Stimulated activated CD8-positive, alpha-beta memory T cell treated with anti-CD3 and anti-CD28 coated beads, Interleukin-7, amount 100 ng/mL, for 4 hours (primary cell): ENCODE measurements at regions not wholly inside any gene's neighbourhood (a gene's known extent, or its start where the extent isn't known, plus 50 kb on each side); places are given as distances from the start of the nearest gene placed in this dataset.

Experiments
- DNase-seq, 2 donors: peaks; one replicate each; pipeline ENCODE4 v3.0.0-alpha.2; 2020; ENCODE audit warnings: low read depth in 2 of 2

DNA sequence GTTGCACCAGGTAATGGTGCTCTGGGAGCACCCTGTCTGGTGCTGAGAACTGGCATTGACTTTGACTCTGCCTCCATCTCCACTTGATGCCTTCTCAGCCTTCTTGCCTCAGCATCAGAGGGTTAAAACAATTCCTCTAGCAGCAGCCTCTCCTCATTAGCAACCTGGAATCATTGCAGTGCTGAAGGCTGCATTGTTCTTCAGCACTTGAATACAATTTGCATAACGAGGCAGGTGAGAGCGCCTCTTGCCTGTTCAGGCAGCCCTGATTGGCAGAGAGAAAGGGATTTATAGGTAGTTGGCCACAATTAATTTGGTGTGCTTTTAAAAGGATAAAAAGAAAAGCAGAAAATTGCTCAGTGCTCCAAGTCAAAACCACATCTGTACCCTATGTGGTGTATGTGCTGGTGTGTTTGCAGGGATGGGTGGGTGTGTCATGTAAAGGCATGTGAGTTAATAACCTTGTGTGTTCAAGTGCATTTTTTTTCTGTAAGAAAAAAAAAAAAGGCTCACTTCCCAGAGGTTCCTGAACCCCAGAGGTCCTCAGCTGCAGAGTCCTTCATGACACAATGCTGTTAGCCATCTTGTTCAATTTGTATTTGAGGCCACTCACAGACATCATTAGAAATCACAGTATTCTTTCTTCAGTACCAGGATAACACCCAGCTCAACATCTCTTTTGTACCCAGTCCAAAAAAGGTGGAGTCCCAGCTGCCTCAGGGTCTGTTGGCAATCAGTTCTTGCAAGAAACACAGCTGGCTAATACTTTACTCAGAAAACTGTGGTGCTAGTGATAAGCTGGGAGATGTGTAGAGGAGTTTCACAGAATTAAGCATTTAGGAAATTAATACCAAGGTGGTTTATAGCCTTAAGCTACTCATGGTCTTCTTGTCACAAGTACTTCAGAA lies 385.6 kb downstream of the GRIN2B start:
- no peak for DNase-seq

DNA sequence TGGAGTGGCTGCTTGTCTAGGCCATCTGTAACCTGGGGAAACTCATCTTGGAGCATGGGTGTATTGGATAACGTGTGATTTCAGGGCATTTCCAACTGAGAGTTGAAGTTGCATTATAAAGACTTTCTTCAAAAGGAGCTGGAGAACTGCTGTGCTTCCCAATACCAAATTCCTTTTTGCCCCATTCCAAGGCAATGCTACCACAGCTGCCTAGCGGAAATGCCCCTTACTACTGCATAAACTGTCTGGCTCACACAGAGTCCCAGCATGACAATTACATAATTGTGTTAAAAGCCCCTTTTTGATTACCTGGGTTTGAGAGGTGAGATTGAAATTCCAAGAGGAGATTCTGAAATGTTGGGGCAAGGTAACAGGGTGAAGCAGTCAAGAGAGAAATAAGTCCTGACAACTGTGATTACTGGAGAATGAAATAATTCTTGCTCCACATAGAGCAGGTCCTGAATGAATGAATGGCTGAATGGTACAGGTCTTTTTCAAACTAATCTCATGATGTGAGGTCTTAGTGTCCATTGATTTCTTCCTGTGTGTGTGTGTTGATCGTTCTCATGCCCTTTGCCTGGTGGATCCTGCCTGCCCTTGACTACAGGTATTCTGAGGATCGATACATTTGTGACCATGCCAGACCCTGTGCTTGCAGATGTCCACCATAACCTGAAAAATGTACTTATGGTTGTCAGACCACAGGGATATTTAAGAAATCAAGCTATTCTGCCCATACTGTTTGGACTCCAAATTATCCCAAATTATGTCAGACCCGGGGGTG lies 386.5 kb downstream of the GRIN2B start:
- DNase-seq = no peak

DNA sequence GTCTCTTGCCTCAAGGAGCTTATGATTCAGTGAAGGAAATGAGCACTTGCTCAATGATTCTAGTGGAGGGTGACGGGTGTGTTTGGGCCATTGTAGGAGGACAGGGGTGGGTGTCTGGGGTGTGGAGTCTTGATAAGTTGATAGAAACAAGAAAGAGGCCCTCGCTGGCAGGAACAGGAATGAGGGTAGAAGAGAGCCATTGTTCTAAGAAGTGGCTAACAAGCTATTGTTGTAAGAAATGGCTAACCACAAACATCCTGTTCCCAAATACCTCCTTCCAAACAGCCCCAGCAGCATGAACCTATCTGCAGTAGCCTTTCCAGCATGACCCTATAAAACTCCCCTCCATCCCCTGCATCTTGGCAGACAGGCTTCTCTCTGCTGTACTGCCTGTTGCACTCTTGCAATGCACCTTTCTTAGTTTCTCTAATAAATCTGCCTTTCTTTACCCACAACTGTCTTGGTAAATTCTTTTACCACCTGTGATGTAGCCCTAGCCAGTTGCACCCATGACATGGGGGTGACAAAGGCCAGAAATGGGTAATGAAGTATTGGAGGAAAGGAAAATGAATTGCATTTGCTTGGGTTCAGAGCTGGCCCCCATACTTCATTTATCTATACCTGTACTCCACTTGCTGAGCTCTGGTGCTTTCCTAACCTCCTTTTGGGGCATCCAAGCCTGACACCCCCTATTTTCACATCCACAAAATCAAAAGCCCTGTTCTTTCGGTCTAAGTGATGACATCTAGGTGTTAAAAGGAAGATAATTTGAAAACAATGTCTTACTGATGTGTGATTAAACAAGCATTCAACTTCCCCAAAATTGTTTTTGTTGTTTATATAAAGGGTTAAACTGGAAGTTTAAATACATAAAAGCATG lies 389.1 kb downstream of the GRIN2B start:
- no peak for DNase-seq

DNA sequence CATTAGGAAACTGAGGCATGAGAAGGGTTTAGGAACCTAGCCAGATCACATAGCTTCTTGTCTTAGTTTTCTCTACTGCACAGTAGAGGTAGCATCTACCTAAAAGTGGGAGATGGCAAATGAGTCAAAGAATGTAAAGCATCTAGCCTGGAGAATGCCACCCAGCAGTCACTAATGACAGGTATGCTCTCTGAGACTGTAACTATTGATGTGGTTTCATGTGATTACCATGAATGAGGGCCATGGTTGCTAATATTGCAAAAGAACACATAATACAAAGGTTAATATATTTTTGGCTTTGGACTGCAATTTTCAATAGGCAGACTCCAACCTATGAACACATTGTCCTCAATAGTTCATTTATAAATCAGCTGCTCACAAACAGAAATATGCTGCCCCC lies 389.9 kb downstream of the GRIN2B start:
- DNase-seq = no peak

DNA sequence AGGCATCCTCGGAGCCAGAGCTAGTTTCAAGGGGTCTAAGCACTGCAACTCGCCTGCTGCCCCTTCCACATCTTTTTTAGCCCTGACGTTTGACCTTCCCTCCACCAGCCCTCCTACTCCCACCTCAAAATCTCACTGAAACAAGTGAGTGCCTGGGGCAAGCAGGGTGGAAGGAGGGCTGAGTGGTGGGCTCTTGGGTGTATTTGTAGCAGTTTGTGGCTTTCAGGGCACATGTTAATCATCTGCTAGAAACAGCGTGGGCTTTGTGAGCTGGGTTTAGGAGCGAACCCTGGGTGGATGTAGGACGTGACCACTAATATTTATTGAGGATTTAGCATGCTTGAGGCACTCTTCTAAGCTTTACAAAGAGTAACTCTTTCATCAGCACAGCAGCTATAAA lies 390.3 kb downstream of the GRIN2B start:
- no peak for DNase-seq

DNA sequence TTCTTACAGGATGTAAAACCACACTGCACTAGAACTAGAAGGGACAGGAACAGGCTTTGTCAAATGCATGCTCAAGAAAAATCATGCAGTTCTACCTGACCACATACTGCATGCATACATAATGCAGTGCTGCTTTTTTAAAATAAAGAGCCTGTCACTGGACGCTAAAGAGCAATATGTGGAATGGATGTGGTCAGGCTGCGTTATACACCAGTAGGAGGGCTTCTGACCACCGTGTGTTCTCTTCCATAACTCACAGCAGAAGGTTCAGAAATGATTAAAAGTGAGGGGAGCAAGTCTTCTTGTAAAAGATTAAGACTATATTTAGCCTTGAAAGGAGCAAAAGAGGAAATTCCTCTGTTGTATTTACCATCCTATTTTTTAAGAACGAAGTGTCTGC lies 392.0 kb downstream of the EMP1 start:
- DNase-seq = no peak

DNA sequence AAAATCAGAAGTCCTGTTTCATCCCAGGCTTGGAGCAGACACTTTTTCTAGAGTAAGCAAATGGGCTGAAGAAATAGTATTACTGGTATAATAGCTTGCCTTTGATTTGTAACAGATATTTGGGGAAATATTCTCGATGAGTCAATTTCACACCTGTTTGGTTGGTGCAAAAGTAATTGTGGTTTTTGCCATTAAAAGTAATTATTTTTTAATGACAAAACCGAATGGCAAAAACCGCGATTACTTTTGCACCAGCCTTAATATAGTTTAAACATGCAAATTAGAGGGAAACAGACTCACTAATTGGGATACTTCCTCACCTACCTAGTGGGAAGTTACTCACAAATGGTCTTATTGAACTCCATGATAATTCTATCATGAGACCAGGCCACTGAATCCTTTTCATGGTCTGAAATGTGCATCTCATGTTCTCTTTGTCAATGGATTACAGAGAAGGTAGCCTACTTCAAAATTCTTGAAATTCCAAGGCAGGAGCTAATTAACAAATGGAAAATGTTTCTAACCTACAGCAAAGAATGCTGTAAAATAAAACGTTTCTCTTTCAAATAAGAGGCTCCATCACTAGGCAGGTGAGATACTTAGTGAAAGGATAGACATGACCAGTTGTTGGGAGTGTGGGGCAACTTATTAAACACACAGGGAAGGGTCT lies 391.3 kb downstream of the EMP1 start:
- no peak for DNase-seq

DNA sequence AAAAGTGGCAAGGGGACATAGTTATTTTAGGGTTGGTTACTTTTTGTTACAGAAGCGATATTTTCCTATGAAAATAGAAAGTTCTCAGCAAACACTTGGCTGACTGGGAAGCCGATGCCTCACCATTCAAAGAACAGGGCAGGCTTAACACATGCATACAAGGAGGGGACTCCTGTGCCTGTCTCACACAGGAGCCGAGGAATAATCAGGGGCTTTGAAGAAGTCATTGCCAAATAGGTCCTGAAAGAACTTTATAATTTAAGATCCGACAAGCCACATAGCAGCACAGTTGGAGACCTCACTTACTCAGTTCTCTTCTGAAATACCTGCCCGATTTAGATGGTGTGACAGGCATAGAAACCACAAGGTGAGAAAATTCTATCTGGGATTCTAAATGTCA lies 389.8 kb downstream of the EMP1 start:
- no peak for DNase-seq

DNA sequence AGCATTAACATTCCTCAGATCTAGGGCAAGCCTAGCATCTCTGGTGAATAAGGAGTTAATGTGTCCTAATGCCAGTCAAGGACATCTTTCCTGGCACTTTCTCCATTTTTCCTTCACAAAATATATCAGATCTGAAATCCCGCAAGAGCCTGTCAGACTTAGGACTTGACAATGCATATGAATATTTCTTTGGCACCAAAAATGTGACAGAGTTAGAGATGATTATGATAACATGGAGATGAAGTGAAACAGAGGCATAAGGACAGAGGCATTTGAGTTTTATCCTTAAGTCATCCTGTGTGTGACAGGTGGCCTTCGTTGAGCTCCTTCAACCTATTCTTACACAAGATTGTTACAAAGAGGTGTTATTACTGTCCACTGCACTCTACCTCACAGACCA lies 388.0 kb downstream of the EMP1 start:
- no peak for DNase-seq

DNA sequence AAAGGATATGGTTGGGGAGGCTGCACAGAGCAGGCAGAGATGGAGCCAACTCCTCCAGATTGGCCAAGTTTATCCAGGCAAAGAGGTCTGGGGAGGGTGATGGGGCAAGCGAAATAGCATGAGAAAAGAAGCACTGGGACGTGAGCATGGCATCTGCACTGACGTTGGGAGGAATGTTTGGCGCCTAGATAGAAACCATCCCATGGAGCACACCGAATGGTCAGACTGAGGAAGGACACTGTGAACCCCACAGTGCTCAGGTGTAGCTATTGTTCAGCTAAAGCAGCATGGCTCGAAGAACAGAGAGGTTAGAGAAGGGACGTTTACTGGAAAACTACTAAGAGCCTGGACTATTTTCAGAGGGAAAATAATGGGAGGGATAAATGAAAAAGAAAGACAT lies 387.1 kb downstream of the EMP1 start:
- DNase-seq = no peak

DNA sequence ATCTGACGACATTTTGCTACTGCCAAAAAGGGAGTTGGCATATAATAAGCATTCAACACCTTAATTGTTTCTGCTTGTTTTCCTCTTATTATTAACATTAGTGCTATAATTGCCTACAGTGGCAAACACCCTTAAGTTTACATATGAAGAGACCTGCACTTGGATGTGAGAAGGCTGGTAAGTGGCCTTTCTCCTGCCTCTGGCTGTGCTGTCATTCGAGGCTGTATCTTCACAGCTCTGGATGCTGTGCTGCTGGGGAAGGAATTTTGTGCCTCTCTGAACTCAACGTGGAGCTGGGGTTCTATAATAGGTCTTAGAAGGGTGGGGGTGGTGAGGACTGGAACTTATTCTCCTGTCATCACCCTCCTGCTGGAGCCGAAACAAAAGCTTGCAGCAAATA lies 385.9 kb downstream of the EMP1 start:
- DNase-seq = no peak

DNA sequence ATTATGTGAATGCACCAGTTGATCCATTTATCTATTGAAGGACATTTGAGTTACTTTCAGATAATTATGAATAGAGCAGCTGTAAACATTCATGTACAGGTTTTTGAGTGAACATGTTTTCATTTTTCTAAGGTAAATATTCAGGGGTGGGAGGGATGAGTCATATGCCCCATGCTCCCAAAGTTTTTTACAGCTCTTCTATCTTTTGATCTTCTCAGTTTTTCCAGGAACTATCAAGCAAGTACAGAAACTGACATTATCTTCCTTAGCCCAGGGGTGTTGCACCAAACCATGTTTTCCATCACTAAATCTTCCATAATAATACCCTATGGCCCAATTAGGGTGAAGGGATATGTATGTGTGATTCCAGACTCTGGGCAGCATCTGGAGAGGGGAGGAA lies 384.5 kb downstream of the EMP1 start:
- no peak for DNase-seq

DNA sequence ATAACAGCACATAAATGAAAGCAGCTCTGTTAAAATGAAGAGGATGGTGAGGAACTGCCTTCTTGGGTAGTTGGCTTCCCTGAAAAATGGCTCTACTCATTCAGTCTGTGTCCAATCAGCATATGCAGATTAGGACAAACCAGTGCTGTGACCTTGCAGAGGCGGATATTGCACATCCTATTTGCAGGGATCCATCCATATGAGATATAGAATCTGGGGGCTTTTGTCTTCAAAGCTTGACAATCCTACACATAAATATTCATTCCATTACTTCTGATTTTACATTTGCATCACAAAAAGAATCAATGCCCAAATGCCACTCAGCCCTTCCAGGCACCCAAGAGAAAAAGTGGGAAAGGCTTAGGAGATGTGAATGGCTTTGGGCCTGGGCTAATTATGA lies 383.7 kb downstream of the EMP1 start:
- DNase-seq = no peak

DNA sequence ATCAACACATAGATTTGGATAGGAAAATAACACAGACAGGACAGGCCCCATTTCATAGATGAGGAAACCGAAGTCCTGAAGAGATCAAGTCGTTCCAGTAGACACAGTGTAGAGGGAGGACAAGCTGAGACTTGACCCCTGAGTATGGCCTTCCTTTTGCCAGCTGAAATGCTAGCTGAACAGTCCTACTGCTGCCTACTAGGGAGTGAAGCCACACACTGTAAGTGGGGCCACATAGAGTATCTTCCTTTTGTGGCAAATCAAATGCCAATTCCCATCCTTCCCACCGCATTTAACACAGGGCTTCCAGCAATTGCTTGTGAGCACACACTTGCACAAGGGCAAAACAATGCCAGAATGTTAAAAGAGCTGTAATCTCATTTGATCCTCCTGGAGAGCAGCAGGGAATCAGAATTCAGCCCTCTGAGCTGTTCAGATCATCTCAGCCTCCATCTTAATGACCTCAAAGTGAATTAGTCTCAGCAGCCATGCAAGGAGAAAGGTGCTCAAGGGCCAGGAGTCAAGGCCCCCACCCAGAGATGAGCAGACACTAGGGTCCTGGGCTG lies 380.5 kb downstream of the EMP1 start:
- no peak for DNase-seq

DNA sequence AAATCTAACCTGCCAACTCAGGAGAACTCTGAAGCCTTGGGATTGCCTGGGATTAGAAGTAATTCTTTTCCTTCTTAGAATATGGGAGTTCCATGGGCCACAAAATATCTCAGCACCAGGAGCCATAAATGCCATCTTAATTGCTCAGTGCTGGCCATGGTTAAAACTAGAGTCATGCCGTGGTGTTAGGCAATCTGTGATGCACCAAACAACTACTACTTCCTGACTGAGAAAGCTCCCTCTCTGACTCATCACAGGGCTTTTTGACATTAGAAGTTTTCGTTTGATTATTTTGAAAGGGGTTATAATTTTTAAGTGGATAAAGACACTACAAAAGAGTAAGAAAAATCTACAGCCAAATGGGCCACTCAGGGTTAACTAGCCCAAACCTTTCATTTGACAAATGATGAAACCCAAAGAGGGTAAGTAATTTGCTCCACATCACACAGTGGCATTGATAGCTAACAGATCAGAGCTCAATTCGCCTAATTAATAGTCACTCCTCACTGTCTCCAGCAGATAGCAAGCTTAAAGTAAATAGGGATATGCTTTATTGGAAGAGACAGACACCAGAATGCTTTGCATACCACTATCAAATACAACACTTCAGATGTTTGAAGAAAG lies 377.3 kb downstream of the EMP1 start:
- DNase-seq = no peak

DNA sequence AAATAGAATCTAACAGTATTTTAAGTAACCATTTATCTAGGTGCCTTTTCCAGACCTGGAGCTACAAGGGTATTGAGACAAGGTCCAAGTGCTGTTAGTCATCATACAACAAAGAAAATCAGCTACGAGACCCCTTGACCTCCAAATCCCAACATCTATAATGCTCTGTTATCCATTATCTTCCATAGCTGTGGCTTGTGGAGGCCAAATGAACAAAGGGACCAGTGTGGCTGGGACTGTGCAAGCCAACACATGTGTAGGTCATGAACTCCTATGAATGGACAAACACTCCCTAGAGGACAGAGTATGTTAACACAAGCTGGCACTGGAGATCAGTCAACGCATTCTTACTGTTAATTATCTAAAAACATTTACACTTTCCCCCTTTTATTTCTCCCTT lies 374.5 kb downstream of the EMP1 start:
- DNase-seq = no peak

DNA sequence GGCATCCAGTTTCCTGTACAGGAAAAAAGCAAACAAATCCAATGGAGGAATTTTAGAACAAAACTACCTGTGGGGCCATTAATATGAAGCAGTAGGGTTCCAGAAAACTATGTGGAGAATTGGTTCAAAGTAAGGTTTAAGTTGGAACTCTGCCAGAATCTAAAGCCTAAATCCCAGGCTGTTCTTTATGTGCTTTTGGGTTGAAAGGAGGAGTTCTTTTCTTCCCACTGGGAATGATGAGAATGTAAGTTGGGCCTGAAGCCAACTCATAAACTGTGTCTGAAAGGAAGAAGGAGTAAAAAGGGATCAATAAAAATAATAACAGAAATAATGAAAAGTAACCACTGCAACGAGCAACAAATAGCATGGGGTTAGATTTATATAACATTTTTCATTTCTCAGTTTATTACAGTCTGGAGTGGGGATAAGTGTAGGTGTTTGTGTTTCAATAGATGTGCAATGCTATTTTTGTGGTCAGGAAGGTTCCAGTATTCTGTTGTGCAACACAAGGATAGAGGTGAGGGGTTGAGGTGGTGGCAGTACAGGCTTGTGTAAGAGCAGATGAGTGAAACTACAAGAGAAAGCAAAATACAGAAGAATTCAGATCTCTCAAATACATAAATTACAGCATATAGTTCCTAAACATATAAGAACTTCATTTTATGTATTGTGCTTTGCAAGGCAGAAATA lies 373.6 kb downstream of the EMP1 start:
- no peak for DNase-seq

DNA sequence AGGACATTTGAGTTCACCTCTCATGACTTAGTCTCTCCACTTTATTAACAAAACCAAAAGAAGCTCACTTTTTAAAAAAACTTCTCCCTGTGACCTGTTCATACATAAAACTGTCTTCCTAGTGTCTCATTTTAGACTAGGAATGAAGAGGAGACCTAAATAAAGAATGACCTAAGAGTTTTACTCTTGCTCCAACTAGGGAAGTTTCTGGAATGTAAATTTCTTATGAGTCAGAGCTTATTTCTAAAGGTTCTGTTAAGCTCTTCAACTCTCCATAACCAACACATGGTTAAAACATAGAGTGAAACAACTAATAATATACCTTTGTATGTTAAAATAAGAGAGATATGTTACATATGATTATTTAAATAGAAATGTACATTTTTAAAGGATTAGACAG lies 369.8 kb downstream of the EMP1 start:
- DNase-seq = no peak

DNA sequence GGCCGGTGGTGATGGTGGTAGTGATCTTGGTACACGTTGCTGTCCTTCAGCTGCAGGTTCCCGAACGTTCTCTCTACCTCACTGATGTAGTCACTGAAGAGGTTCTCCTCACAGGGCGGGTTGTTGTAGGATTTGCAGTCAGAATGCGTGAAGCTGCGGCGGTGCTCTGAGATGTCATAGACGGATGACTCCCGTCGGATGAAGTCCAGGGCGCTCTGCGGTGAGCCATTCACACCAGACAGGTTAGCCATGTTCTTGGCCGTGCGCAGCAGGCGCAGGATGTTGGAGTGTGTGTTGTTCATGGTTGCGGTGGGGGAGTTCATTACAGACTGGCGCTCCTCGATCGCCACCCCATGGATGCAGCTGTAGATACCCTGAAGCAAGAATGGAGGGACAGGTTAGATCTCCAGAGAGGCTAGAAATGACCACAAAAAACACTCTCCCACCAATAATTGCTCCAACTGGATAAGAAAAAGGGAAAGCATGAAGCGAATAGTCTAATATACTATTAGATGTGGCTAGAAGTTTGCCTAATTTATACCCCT lies 367.8 kb downstream of the EMP1 start:
- DNase-seq = no peak

DNA sequence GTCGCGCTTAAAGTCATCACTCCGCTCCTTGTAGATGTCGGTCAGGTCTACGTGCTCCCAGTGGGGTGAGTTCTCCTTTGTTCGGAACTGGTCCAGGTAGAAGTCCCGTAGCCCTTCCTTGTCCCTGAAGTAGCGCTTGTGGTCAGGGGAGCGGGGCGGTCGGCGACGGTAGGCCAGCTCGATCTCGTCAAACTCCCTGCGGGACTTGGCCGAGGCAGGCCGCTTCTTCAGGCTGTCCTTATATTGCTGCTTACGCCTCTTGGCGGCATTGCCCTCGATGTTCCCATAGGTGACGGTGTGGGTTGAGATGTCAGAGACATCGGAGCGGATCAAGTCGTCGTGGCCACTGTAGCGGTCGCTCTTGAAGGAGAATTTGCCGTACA lies 367.2 kb downstream of the EMP1 start:
- no peak for DNase-seq
